Choroid plexus epithelial cell (primary cell): ENCODE measurements at regions not wholly inside any gene's neighbourhood (a gene's known extent, or its start where the extent isn't known, plus 50 kb on each side); places are given as distances from the start of the nearest gene placed in this dataset.

ENCODE experiments used
- DNase-seq: peaks from one replicate; pipeline ENCODE4 v3.0.0-alpha.2; 2010; ENCODE audit warnings: low read depth
- H3K4me3 ChIP-seq: 2 replicates; pipeline ENCODE4 v1.5.1; 2011; ENCODE audit warnings: low read depth, mild to moderate bottlenecking, control low read depth, low read length, moderate library complexity
- TF ChIP-seq, protein P1 (sequence below): conservative IDR thresholded peaks from 2 replicates; pipeline ENCODE4 v1.5.1; 2011; ENCODE audit warnings: low read depth, mild to moderate bottlenecking, control low read depth, inconsistent platforms, low read length, moderate library complexity

GRCh38 chr18:6625481-6625880, 104.0 kb upstream of the ARHGAP28 start:
- no peak overlapping the region for H3K4me3 ChIP-seq
- TF ChIP-seq, protein P1, sequence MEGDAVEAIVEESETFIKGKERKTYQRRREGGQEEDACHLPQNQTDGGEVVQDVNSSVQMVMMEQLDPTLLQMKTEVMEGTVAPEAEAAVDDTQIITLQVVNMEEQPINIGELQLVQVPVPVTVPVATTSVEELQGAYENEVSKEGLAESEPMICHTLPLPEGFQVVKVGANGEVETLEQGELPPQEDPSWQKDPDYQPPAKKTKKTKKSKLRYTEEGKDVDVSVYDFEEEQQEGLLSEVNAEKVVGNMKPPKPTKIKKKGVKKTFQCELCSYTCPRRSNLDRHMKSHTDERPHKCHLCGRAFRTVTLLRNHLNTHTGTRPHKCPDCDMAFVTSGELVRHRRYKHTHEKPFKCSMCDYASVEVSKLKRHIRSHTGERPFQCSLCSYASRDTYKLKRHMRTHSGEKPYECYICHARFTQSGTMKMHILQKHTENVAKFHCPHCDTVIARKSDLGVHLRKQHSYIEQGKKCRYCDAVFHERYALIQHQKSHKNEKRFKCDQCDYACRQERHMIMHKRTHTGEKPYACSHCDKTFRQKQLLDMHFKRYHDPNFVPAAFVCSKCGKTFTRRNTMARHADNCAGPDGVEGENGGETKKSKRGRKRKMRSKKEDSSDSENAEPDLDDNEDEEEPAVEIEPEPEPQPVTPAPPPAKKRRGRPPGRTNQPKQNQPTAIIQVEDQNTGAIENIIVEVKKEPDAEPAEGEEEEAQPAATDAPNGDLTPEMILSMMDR = no peak
- no peak for DNase-seq

GRCh38 chr18:6626457-6626856, 103.1 kb upstream of the ARHGAP28 start:
- no peak overlapping the region for H3K4me3 ChIP-seq
- no peak for DNase-seq
- TF ChIP-seq, protein P1 = no peak

GRCh38 chr18:6627645-6628044, 101.9 kb upstream of the ARHGAP28 start:
- DNase-seq = peak; percentile 68
- TF ChIP-seq, protein P1 = no peak

GRCh38 chr18:6628187-6628586, 101.3 kb upstream of the ARHGAP28 start:
- DNase-seq = peak; percentile 61
- H3K4me3 ChIP-seq = no peak overlapping the region
- TF ChIP-seq, protein P1 = no peak

More at GRCh38 chr18:6627645-6628044, 101.9 kb upstream of the ARHGAP28 start:
- no peak overlapping the region for H3K4me3 ChIP-seq

- DNase-seq = peak; percentile 87
- no peak overlapping the region for H3K4me3 ChIP-seq
- TF ChIP-seq, protein P1 = no peak
Measured at GRCh38 chr18:6629635-6630140, 99.8 kb upstream of the ARHGAP28 start.

DNA sequence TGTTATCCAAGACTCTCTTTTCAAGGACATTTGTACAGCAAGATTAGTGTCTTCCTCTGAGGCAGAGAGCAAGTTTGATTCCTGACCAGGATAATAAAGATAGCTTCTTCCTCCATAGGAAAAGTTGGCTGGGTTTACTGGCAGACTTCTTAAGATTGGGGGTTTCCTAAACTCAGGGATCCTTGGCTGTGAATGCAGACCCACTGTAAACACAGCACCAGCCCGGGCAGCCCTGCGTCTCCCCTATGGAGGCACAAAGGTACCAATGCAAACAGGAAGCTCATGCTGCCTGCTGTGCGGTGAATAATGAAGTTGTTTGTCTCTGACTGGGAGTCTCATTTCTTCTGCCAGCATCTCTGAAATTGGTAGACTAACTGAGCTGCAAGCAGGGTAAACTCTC, 96.2 kb upstream of the ARHGAP28 start:
- TF ChIP-seq, protein P1 = no peak
- no peak overlapping the region for H3K4me3 ChIP-seq
- peak; percentile 23 for DNase-seq

DNA sequence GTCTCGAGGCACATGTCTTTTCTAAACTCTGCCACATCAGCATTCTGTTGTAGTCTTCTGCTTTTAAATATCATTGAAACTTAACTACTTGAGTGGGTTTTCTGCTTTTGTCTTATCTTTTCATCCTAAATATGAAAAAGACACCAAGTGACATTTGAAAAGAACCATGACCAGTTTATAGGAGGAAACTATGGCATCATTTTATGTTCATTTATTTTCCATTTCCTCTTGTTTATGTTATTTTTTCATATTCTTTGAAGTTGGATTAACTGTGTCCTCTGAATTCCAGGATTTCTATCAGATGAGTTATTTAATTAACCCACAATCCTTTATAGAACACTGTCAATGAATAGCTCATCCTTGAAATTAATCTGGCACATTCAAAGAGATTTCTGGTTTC, 93.4 kb upstream of the ARHGAP28 start:
- H3K4me3 ChIP-seq = no peak overlapping the region
- TF ChIP-seq, protein P1 = no peak
- no peak for DNase-seq
